ENCODE measurements at regions not wholly inside any gene's neighbourhood (a gene's known extent, or its start where the extent isn't known, plus 50 kb on each side); places are given as distances from the start of the nearest gene placed in this dataset.

GRCh38 chr16:64869781-64870180 is 252.1 kb downstream of the CDH11 start:
- DNase-seq (no peak), ATAC-seq (no peak), FAIRE-seq (no peak)
- TF ChIP-seq CTCF (IDR thresholded peaks at IDR 0.05) = no peak
- no peaks in the 10 kb centered on the region for H3K36me3 ChIP-seq
- 54 to 64% methylated on average over 5 of the region's 5 CpGs for WGBS, 2 donors
- H3K9me3 ChIP-seq = no peaks in the 10 kb centered on the region
- intact Hi-C loops (cut with DNase I) = no loop called here
- no peaks in the 10 kb centered on the region for H3K27me3 ChIP-seq
- no peak overlapping the region for H3K27ac ChIP-seq
- H3K4me1 ChIP-seq = no peaks in the 10 kb centered on the region
- no peak overlapping the region for H3K4me3 ChIP-seq

- H3K27me3 ChIP-seq = peaks cover 0 to 2% (median 0%) of the 10 kb centered on the region in 4 donors
- no peak overlapping the region for H3K27ac ChIP-seq
- H3K4me1 ChIP-seq = no peaks in the 10 kb centered on the region
- DNase-seq (no peak), FAIRE-seq (no peak), ATAC-seq (no peak)
- 72 to 77% methylated on average over 2 of the region's 2 CpGs for WGBS, 2 donors
- no peaks in the 10 kb centered on the region for H3K36me3 ChIP-seq
- no peak for TF ChIP-seq CTCF (IDR thresholded peaks at IDR 0.05)
- no peaks in the 10 kb centered on the region for H3K9me3 ChIP-seq
- intact Hi-C loops (cut with DNase I) = no loop called here
- H3K4me3 ChIP-seq = no peak overlapping the region
These were observed 255.8 kb downstream of the CDH11 start for GRCh38 chr16:64866021-64866420.

- 63 to 74% methylated on average over 2 of the region's 2 CpGs for WGBS, 2 donors
- no peak overlapping the region for H3K4me3 ChIP-seq
- ATAC-seq (no peak), DNase-seq (no peak), FAIRE-seq (no peak)
- H3K27ac ChIP-seq = no peak overlapping the region
- H3K27me3 ChIP-seq = peaks cover 0 to 2% (median 0%) of the 10 kb centered on the region in 4 donors
- H3K9me3 ChIP-seq = no peaks in the 10 kb centered on the region
- no peaks in the 10 kb centered on the region for H3K4me1 ChIP-seq
- no peak for TF ChIP-seq CTCF (IDR thresholded peaks at IDR 0.05)
- no peaks in the 10 kb centered on the region for H3K36me3 ChIP-seq
- intact Hi-C loops (cut with DNase I) = no loop called here
These were observed 256.7 kb downstream of the CDH11 start for GRCh38 chr16:64865069-64865696.

- no peaks in the 10 kb centered on the region for H3K36me3 ChIP-seq
- no peak overlapping the region for H3K27ac ChIP-seq
- no peak overlapping the region for H3K4me3 ChIP-seq
- TF ChIP-seq CTCF (IDR thresholded peaks at IDR 0.05) = no peak
- H3K4me1 ChIP-seq = no peaks in the 10 kb centered on the region
- no peak for FAIRE-seq
- 25 to 29% methylated on average over 5 of the region's 5 CpGs for WGBS, 2 donors
- no peaks in the 10 kb centered on the region for H3K9me3 ChIP-seq
- intact Hi-C loops (cut with DNase I) = no loop called here
- ATAC-seq = peak in 2 of 4 donors; percentile 22 to 26
- DNase-seq = no peak
- peaks cover 0 to 2% (median 0%) of the 10 kb centered on the region in 4 donors for H3K27me3 ChIP-seq
These were observed 257.5 kb downstream of the CDH11 start for GRCh38 chr16:64864232-64864809.

GRCh38 chr16:64858076-64858475 is 263.8 kb downstream of the CDH11 start:
- Histone ChIP-seq H3K36me3 (no peaks in the 10 kb centered on the region), H3K9me3 (no peaks in the 10 kb centered on the region), H3K27ac (no peak overlapping the region), H3K27me3 (no peaks in the 10 kb centered on the region), H3K4me1 (no peaks in the 10 kb centered on the region), H3K4me3 (no peak overlapping the region)
- DNase-seq (no peak), FAIRE-seq (no peak), ATAC-seq (no peak)
- WGBS, 2 donors = 50 to 68% methylated on average over 1 of the region's 1 CpG
- no peak for TF ChIP-seq CTCF (IDR thresholded peaks at IDR 0.05)
- intact Hi-C loops (cut with DNase I) = no loop called here

All from pancreas (tissue), 10 donors.